Fibroblast of gingiva (primary cell): ENCODE measurements at regions not wholly inside any gene's neighbourhood (a gene's known extent, or its start where the extent isn't known, plus 50 kb on each side); places are given as distances from the start of the nearest gene placed in this dataset.
"Not testable (repeated sequence)": the region's sequence is repeated elsewhere in the genome, so short reads cannot be mapped to it uniquely, and the experiment has no call there.

ENCODE experiments used
- DNase-seq: peaks from one replicate; pipeline ENCODE4 v3.0.0-alpha.2; 2011; ENCODE audit warnings: low read depth

- DNase-seq: no peak
Observed at GRCh38 chr5:144004146-144004545, 166.3 kb downstream of the YIPF5 start.

- no peak for DNase-seq
Observed at GRCh38 chr5:144004751-144005150, 165.7 kb downstream of the YIPF5 start.

- no peak for DNase-seq
Observed at GRCh38 chr5:144009116-144009515, 161.3 kb downstream of the YIPF5 start.

- no peak for DNase-seq
Observed at GRCh38 chr5:144011388-144011787, 159.1 kb downstream of the YIPF5 start.

GRCh38 chr5:144013816-144014215, 156.6 kb downstream of the YIPF5 start:
- no peak for DNase-seq

- DNase-seq: no peak
Observed at GRCh38 chr5:144015961-144016360, 154.5 kb downstream of the YIPF5 start.

- no peak for DNase-seq
Observed at GRCh38 chr5:144017119-144017518, 153.3 kb downstream of the YIPF5 start.

- DNase-seq: no peak
Observed at GRCh38 chr5:144017631-144018030, 152.8 kb downstream of the YIPF5 start.

- no peak for DNase-seq
Observed at GRCh38 chr5:144024090-144024489, 146.4 kb downstream of the YIPF5 start.

- DNase-seq: no peak
Observed at GRCh38 chr5:144024545-144024944, 145.9 kb downstream of the YIPF5 start.

- no peak for DNase-seq
Observed at GRCh38 chr5:144026286-144026685, 144.2 kb downstream of the YIPF5 start.

- peak; percentile 84 for DNase-seq
Observed at GRCh38 chr5:144028058-144028457, 142.4 kb downstream of the YIPF5 start.

- peak; percentile 61 for DNase-seq
Observed at GRCh38 chr5:144028636-144029035, 141.8 kb downstream of the YIPF5 start.

GRCh38 chr5:144030904-144031303, 139.6 kb downstream of the YIPF5 start:
- DNase-seq: no peak

- DNase-seq: no peak
Observed at GRCh38 chr5:144032375-144032774, 138.1 kb downstream of the YIPF5 start.

- DNase-seq: no peak
Observed at GRCh38 chr5:144033486-144033885, 137.0 kb downstream of the YIPF5 start.

- DNase-seq: no peak
Observed at GRCh38 chr5:144035046-144035740, 135.3 kb downstream of the YIPF5 start.

GRCh38 chr5:144036476-144036875, 134.0 kb downstream of the YIPF5 start:
- peak; percentile 48 for DNase-seq

- peak; percentile 26 for DNase-seq
Observed at GRCh38 chr5:144040615-144041305, 129.7 kb downstream of the YIPF5 start.

- no peak for DNase-seq
Observed at GRCh38 chr5:144042156-144042555, 128.3 kb downstream of the YIPF5 start.

- no peak for DNase-seq
Observed at GRCh38 chr5:144048259-144048856, 122.1 kb downstream of the YIPF5 start.

GRCh38 chr5:144055391-144055790, 115.1 kb downstream of the YIPF5 start:
- DNase-seq: not testable (repeated sequence)

GRCh38 chr5:144060091-144060490, 110.4 kb downstream of the YIPF5 start:
- not testable (repeated sequence) for DNase-seq
